IMR-90 (cell line): ENCODE measurements at regions not wholly inside any gene's neighbourhood (a gene's known extent, or its start where the extent isn't known, plus 50 kb on each side); places are given as distances from the start of the nearest gene placed in this dataset.

Experiments
- ATAC-seq: fragments of 200-7000 bp; cut with Tn5 transposase; 2 replicates; pipeline ENCODE4 v1.9.1; 2020; ENCODE audit warnings: low read depth, mild to moderate bottlenecking, moderate library complexity
- BruUV-seq: library from RNA; stranded (reverse); fragments of 400-500 nt; replicated peaks from 2 replicates; lab custom pipeline; 2021; lab: Mats Ljungman, UMichigan
- CTCF ChIA-PET: fragments of 300-600 bp; formaldehyde crosslinking; extraction: SDS; loops from one replicate; lab custom pipeline; 2021; ENCODE audit warnings: antibody characterized with exemption; lab: Yijun Ruan, JAX
- POLR2A ChIA-PET: fragments of 300-600 bp; sonication (Branson Sonifier 250); formaldehyde crosslinking; loops from one replicate; lab custom pipeline; 2022; ENCODE audit warnings: antibody characterized with exemption; ENCODE audit not compliant: unreplicated experiment; lab: Charles Lee
- DNase-seq: peaks from one replicate; pipeline ENCODE4 v3.0.0; 2013
- H2AFZ ChIP-seq: replicated peaks from 2 replicates; pipeline ENCODE3; 2013; ENCODE audit warnings: low read length, mild to moderate bottlenecking; ENCODE audit not compliant: poor library complexity
- H2AK5ac ChIP-seq: 2 replicates; pipeline ENCODE4 v1.6.1; 2013; ENCODE audit warnings: low read depth, low read length, inconsistent platforms
- H2AK9ac ChIP-seq: replicated peaks from 2 replicates; pipeline ENCODE3; 2013; ENCODE audit warnings: mild to moderate bottlenecking, low read depth, low read length, moderate library complexity; ENCODE audit not compliant: poor library complexity
- H2BK120ac ChIP-seq: 2 replicates; pipeline ENCODE4 v1.6.1; 2013; ENCODE audit warnings: low read depth, low read length, inconsistent platforms
- H2BK15ac ChIP-seq: 3 replicates; pipeline ENCODE4 v1.6.1; 2013; ENCODE audit warnings: low read depth, low read length, inconsistent platforms
- H2BK20ac ChIP-seq: 2 replicates; pipeline ENCODE4 v1.6.1; 2013; ENCODE audit warnings: low read depth, mild to moderate bottlenecking, inconsistent platforms, low read length, moderate library complexity
- H2BK5ac ChIP-seq: 2 replicates; pipeline ENCODE4 v1.6.1; 2013; ENCODE audit warnings: mild to moderate bottlenecking, low read depth, low read length, inconsistent platforms; ENCODE audit not compliant: poor library complexity, severe bottlenecking
- H3K14ac ChIP-seq: replicated peaks from 2 replicates; pipeline ENCODE4 v1.6.1; 2013; ENCODE audit warnings: low read depth, low read length, inconsistent platforms
- H3K18ac ChIP-seq: 2 replicates; pipeline ENCODE4 v1.6.1; 2013; ENCODE audit warnings: low read depth, low read length, control low read depth
- H3K23ac ChIP-seq: 2 replicates; pipeline ENCODE4 v1.6.1; 2013; ENCODE audit warnings: low read depth, low read length, inconsistent platforms
- H3K27ac ChIP-seq: 2 replicates; pipeline ENCODE4 v1.5.1; 2013; ENCODE audit warnings: mild to moderate bottlenecking, control low read depth, low read length; ENCODE audit not compliant: insufficient read depth
- H3K27me3 ChIP-seq: 2 replicates; pipeline ENCODE4 v1.6.1; 2013; ENCODE audit warnings: low read length; ENCODE audit not compliant: control insufficient read depth, insufficient read depth
- H3K36me3 ChIP-seq: 2 replicates; pipeline ENCODE4 v1.6.1; 2013; ENCODE audit warnings: low read length, mixed read lengths; ENCODE audit not compliant: control insufficient read depth, insufficient read depth
- H3K4ac ChIP-seq: 2 replicates; pipeline ENCODE4 v1.6.1; 2013; ENCODE audit warnings: low read depth, low read length, inconsistent platforms
- H3K4me1 ChIP-seq: 2 replicates; pipeline ENCODE4 v1.6.1; 2013; ENCODE audit warnings: low read length, mixed read lengths; ENCODE audit not compliant: control insufficient read depth, insufficient read depth
- H3K4me2 ChIP-seq: 2 replicates; pipeline ENCODE4 v1.6.1; 2013; ENCODE audit warnings: low read depth, mild to moderate bottlenecking, control low read depth, low read length, moderate library complexity
- H3K4me3 ChIP-seq: 2 replicates; pipeline ENCODE4 v1.5.1; 2013; ENCODE audit warnings: low read depth, mild to moderate bottlenecking, control low read depth, low read length, moderate library complexity; ENCODE audit not compliant: insufficient read depth
- H3K56ac ChIP-seq: 2 replicates; pipeline ENCODE4 v1.6.1; 2013; ENCODE audit warnings: low read length, inconsistent platforms; ENCODE audit not compliant: insufficient read depth; ENCODE audit errors: extremely low read depth
- H3K79me1 ChIP-seq, 2 experiments: 2 replicates each; pipeline ENCODE4 v1.6.1; 2013; ENCODE audit warnings: low read length in 2 of 2, inconsistent platforms in 1 of 2, low read depth in 1 of 2
- H3K9ac ChIP-seq: 2 replicates; pipeline ENCODE4 v1.6.1; 2013; ENCODE audit warnings: low read depth, low read length, control low read depth
- H3K9me1 ChIP-seq: 2 replicates; pipeline ENCODE4 v1.6.1; 2013; ENCODE audit warnings: low read length, inconsistent platforms; ENCODE audit not compliant: insufficient read depth
- H3K9me3 ChIP-seq: 2 replicates; pipeline ENCODE4 v1.6.1; 2013; ENCODE audit warnings: low read length; ENCODE audit not compliant: control insufficient read depth, insufficient read depth
- H4K20me1 ChIP-seq: 2 replicates; pipeline ENCODE4 v1.6.1; 2013; ENCODE audit warnings: low read length, inconsistent platforms; ENCODE audit not compliant: insufficient read depth
- H4K5ac ChIP-seq: 2 replicates; pipeline ENCODE4 v1.6.1; 2013; ENCODE audit warnings: mild to moderate bottlenecking, low read depth, low read length, control low read depth
- H4K8ac ChIP-seq, 2 experiments: 2 replicates each; pipeline ENCODE4 v1.6.1; 2013; ENCODE audit warnings: low read depth in 2 of 2, low read length in 2 of 2, control low read depth in 1 of 2, inconsistent platforms in 1 of 2
- H4K91ac ChIP-seq: 2 replicates; pipeline ENCODE4 v1.6.1; 2013; ENCODE audit warnings: low read depth, low read length, inconsistent platforms; ENCODE audit not compliant: insufficient read depth
- BHLHE40 ChIP-seq: fragments of 150-350 bp; IDR thresholded peaks from 2 replicates; pipeline ENCODE4 v1.6.1; 2016; ENCODE audit warnings: mild to moderate bottlenecking, low read depth, low read length
- CEBPB ChIP-seq: IDR thresholded peaks from 2 replicates; pipeline ENCODE4 v1.6.1; 2012; ENCODE audit warnings: low read depth, low read length, improper control_type of control experiment
- CHD1 ChIP-seq: IDR thresholded peaks from 2 replicates; pipeline ENCODE4 v1.6.1; 2012; ENCODE audit warnings: low read depth, low read length, improper control_type of control experiment
- FOS ChIP-seq: fragments of 150-350 bp; IDR thresholded peaks from 2 replicates; pipeline ENCODE4 v1.6.1; 2016; ENCODE audit warnings: low read depth, low read length
- MAFK ChIP-seq: IDR thresholded peaks from 2 replicates; pipeline ENCODE4 v1.6.1; 2012; ENCODE audit warnings: low read depth, low read length, improper control_type of control experiment
- MAZ ChIP-seq: IDR thresholded peaks from 2 replicates; pipeline ENCODE4 v1.6.1; 2012; ENCODE audit warnings: low read depth, mild to moderate bottlenecking, low read length, improper control_type of control experiment, moderate library complexity, borderline replicate concordance
- MXI1 ChIP-seq: IDR thresholded peaks from 2 replicates; pipeline ENCODE4 v1.6.1; 2012; ENCODE audit warnings: low read depth, mild to moderate bottlenecking, low read length, moderate library complexity, borderline replicate concordance
- NFE2L2 ChIP-seq: fragments of 150-350 bp; IDR thresholded peaks from 2 replicates; pipeline ENCODE4 v1.6.1; 2016; ENCODE audit warnings: low read depth, mild to moderate bottlenecking, low read length
- POLR2A ChIP-seq: IDR thresholded peaks from 2 replicates; pipeline ENCODE4 v1.6.1; 2012; ENCODE audit warnings: mild to moderate bottlenecking, low read depth, low read length
- RAD21 ChIP-seq: IDR thresholded peaks from 2 replicates; pipeline ENCODE4 v1.6.1; 2012; ENCODE audit warnings: low read length, improper control_type of control experiment
- RCOR1 ChIP-seq: IDR thresholded peaks from 2 replicates; pipeline ENCODE4 v1.6.1; 2012; ENCODE audit warnings: mild to moderate bottlenecking, low read length, improper control_type of control experiment; ENCODE audit not compliant: insufficient replicate concordance
- RFX5 ChIP-seq: IDR thresholded peaks from 2 replicates; pipeline ENCODE4 v1.8.0; 2012; ENCODE audit warnings: low read depth, mild to moderate bottlenecking, low read length, moderate library complexity
- SMC3 ChIP-seq: fragments of 150-350 bp; IDR thresholded peaks from 2 replicates; pipeline ENCODE4 v1.6.1; 2016; ENCODE audit warnings: low read depth, mild to moderate bottlenecking, antibody characterized with exemption, low read length, moderate library complexity
- USF2 ChIP-seq: fragments of 150-350 bp; IDR thresholded peaks from 2 replicates; pipeline ENCODE4 v1.6.1; 2017; ENCODE audit warnings: mild to moderate bottlenecking, antibody characterized with exemption, low read length, low read depth
- dilution Hi-C: fragments of 300-500 bp; cut with HindIII; formaldehyde crosslinking; loops from one replicate; pipeline ENCODE4 v1.14.3; 2018; ENCODE audit warnings: low sequenced_read_pairs; ENCODE audit not compliant: unreplicated experiment
- in situ Hi-C: fragments of 300-500 bp; cut with MboI; formaldehyde crosslinking; loops from 3 replicates; pipeline ENCODE4 v1.14.3; 2019; ENCODE audit warnings: low sequenced_read_pairs, inconsistent platforms, mixed read lengths
- intact Hi-C: fragments of 100-400 bp; cut with micrococcal nuclease; formaldehyde crosslinking; loops from 2 replicates; pipeline ENCODE4 v1.10.0; 2022
- TF ChIP-seq, protein P1 (sequence below): conservative IDR thresholded peaks from 2 replicates; pipeline ENCODE4 v1.5.1; 2012; ENCODE audit warnings: mild to moderate bottlenecking, low read depth, low read length, improper control_type of control experiment
- TF ChIP-seq, protein P2 (sequence below): fragments of 150-350 bp; IDR thresholded peaks from 2 replicates; pipeline ENCODE4 v1.6.1; 2016; ENCODE audit warnings: low read depth, mild to moderate bottlenecking, low read length, moderate library complexity, borderline replicate concordance

- no peak overlapping the region for H3K23ac ChIP-seq
- H2BK120ac ChIP-seq: no peak overlapping the region
- H3K4me1 ChIP-seq: no peaks in the 10 kb centered on the region
- ChIA-PET CTCF (no interaction called here), POLR2A (no interaction called here)
- H3K36me3 ChIP-seq: no peaks in the 10 kb centered on the region
- no peak overlapping the region for H2BK20ac ChIP-seq
- no peak overlapping the region for H3K9ac ChIP-seq
- no peak for ATAC-seq
- no peak overlapping the region for H2AK5ac ChIP-seq
- BruUV-seq: no TSS peak
- no peak overlapping the region for H4K91ac ChIP-seq
- H3K27ac ChIP-seq: no peak overlapping the region
- no peak overlapping the region for H3K4me2 ChIP-seq
- no peak for DNase-seq
- in situ Hi-C loops: no loop called here
- no peak overlapping the region for H3K4me3 ChIP-seq
- dilution Hi-C loops: no loop called here
- H2AFZ ChIP-seq: no peak overlapping the region
- no peak overlapping the region for H2AK9ac ChIP-seq
- intact Hi-C loops: no loop called here
- H3K9me3 ChIP-seq: peaks cover 4% of the 10 kb centered on the region; the same call in 1 of the 2 replicates
- no peaks in the 10 kb centered on the region for H3K9me1 ChIP-seq
- no peak overlapping the region for H4K8ac ChIP-seq
- H3K56ac ChIP-seq: no peak overlapping the region
- H2BK5ac ChIP-seq: no peak overlapping the region
- H3K4ac ChIP-seq: no peak overlapping the region
- TF ChIP-seq MAFK (no peak), SMC3 (no peak), BHLHE40 (no peak), USF2 (no peak), POLR2A (no peak), RFX5 (no peak), NFE2L2 (no peak), CHD1 (no peak), RAD21 (no peak), MXI1 (no peak), MAZ (no peak), CEBPB (no peak), FOS (no peak), RCOR1 (no peak)
- TF ChIP-seq, protein P1, sequence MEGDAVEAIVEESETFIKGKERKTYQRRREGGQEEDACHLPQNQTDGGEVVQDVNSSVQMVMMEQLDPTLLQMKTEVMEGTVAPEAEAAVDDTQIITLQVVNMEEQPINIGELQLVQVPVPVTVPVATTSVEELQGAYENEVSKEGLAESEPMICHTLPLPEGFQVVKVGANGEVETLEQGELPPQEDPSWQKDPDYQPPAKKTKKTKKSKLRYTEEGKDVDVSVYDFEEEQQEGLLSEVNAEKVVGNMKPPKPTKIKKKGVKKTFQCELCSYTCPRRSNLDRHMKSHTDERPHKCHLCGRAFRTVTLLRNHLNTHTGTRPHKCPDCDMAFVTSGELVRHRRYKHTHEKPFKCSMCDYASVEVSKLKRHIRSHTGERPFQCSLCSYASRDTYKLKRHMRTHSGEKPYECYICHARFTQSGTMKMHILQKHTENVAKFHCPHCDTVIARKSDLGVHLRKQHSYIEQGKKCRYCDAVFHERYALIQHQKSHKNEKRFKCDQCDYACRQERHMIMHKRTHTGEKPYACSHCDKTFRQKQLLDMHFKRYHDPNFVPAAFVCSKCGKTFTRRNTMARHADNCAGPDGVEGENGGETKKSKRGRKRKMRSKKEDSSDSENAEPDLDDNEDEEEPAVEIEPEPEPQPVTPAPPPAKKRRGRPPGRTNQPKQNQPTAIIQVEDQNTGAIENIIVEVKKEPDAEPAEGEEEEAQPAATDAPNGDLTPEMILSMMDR: no peak
- TF ChIP-seq, protein P2, sequence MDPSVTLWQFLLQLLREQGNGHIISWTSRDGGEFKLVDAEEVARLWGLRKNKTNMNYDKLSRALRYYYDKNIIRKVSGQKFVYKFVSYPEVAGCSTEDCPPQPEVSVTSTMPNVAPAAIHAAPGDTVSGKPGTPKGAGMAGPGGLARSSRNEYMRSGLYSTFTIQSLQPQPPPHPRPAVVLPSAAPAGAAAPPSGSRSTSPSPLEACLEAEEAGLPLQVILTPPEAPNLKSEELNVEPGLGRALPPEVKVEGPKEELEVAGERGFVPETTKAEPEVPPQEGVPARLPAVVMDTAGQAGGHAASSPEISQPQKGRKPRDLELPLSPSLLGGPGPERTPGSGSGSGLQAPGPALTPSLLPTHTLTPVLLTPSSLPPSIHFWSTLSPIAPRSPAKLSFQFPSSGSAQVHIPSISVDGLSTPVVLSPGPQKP: no peak
- H4K20me1 ChIP-seq: no peaks in the 10 kb centered on the region
- H3K79me1 ChIP-seq: no peaks in the 10 kb centered on the region
- no peaks in the 10 kb centered on the region for H3K27me3 ChIP-seq
- no peak overlapping the region for H2BK15ac ChIP-seq
- H3K14ac ChIP-seq: no peak overlapping the region
- no peak overlapping the region for H4K5ac ChIP-seq
- no peak overlapping the region for H3K18ac ChIP-seq
These were observed 183.8 kb upstream of the DCC start for GRCh38 chr18:52156166-52156565.
